ENCODE measurements at regions not wholly inside any gene's neighbourhood (a gene's known extent, or its start where the extent isn't known, plus 50 kb on each side); places are given as distances from the start of the nearest gene placed in this dataset.
A peak's percentile ranks its signal among the peaks of the same experiment; 100 is the strongest.

- H3K4me3 ChIP-seq (ENCODE audit: low read length), result no peak overlapping the region
- no peak for DNase-seq (ENCODE audit: low read depth)
- no peak for TF ChIP-seq CTCF (IDR thresholded peaks at IDR 0.05; ENCODE audit: insufficient read depth, low read depth, low read length, missing control alignments)
Observed at GRCh38 chr17:43333433-43333943, 65.3 kb upstream of the ARL4D start.

- DNase-seq (ENCODE audit: low read depth), result no peak
- H3K4me3 ChIP-seq (ENCODE audit: low read length), result no peak overlapping the region
- TF ChIP-seq CTCF (IDR thresholded peaks at IDR 0.05; ENCODE audit: insufficient read depth, low read depth, low read length, missing control alignments), result no peak
Observed at GRCh38 chr17:43332230-43332629, 66.6 kb upstream of the ARL4D start.

- TF ChIP-seq CTCF (IDR thresholded peaks at IDR 0.05; ENCODE audit: insufficient read depth, low read depth, low read length, missing control alignments), result no peak
- no peak overlapping the region for H3K4me3 ChIP-seq (ENCODE audit: low read length)
- DNase-seq (ENCODE audit: low read depth), result no peak
Observed at GRCh38 chr17:43330876-43331639, 67.7 kb upstream of the ARL4D start.

GRCh38 chr17:43329183-43329582, 69.6 kb upstream of the ARL4D start:
- no peak overlapping the region for H3K4me3 ChIP-seq (ENCODE audit: low read length)
- no peak for DNase-seq (ENCODE audit: low read depth)
- TF ChIP-seq CTCF (IDR thresholded peaks at IDR 0.05; ENCODE audit: insufficient read depth, low read depth, low read length, missing control alignments), result no peak

GRCh38 chr17:43328650-43329049, 70.1 kb upstream of the ARL4D start:
- DNase-seq (ENCODE audit: low read depth), result peak; percentile 53
- TF ChIP-seq CTCF (IDR thresholded peaks at IDR 0.05; ENCODE audit: insufficient read depth, low read depth, low read length, missing control alignments), result no peak
- H3K4me3 ChIP-seq (ENCODE audit: low read length), result no peak overlapping the region

GRCh38 chr17:43327834-43328420, 70.9 kb upstream of the ARL4D start:
- no peak for DNase-seq (ENCODE audit: low read depth)
- H3K4me3 ChIP-seq (ENCODE audit: low read length), result no peak overlapping the region
- no peak for TF ChIP-seq CTCF (IDR thresholded peaks at IDR 0.05; ENCODE audit: insufficient read depth, low read depth, low read length, missing control alignments)

Data from epithelial cell of esophagus (primary cell).